ENCODE measurements at regions not wholly inside any gene's neighbourhood (a gene's known extent, or its start where the extent isn't known, plus 50 kb on each side); places are given as distances from the start of the nearest gene placed in this dataset.

- TF ChIP-seq REST (IDR thresholded peaks at IDR 0.05; ENCODE audit: insufficient read depth in 1 of 2, low read depth in 2 of 2, low read length in 2 of 2) (no peak), FOXP2 (optimal IDR thresholded peaks at IDR 0.05; ENCODE audit: borderline replicate concordance, extremely low read depth, extremely low read length, insufficient read depth) (no peak), POLR2AphosphoS5 (IDR thresholded peaks at IDR 0.05; ENCODE audit: low read depth, low read length) (no peak), TAF1 (IDR thresholded peaks at IDR 0.05; ENCODE audit: borderline replicate concordance, insufficient read depth, low read length) (no peak), SIN3A (IDR thresholded peaks at IDR 0.05; ENCODE audit: borderline replicate concordance, insufficient read depth, low read length) (no peak)
These were observed 499.1 kb upstream of the NUDT12 start for GRCh38 chr5:104061707-104062106.

GRCh38 chr5:104053353-104053649, 490.7 kb upstream of the NUDT12 start:
- no peak for TF ChIP-seq FOXP2 (optimal IDR thresholded peaks at IDR 0.05; ENCODE audit: borderline replicate concordance, extremely low read depth, extremely low read length, insufficient read depth)
- TF ChIP-seq POLR2AphosphoS5 (IDR thresholded peaks at IDR 0.05; ENCODE audit: low read depth, low read length), result no peak
- TF ChIP-seq TAF1 (IDR thresholded peaks at IDR 0.05; ENCODE audit: borderline replicate concordance, insufficient read depth, low read length), result no peak
- TF ChIP-seq REST (IDR thresholded peaks at IDR 0.05; ENCODE audit: insufficient read depth in 1 of 2, low read depth in 2 of 2, low read length in 2 of 2), result no peak
- TF ChIP-seq SIN3A (IDR thresholded peaks at IDR 0.05; ENCODE audit: borderline replicate concordance, insufficient read depth, low read length), result no peak

GRCh38 chr5:104052558-104053352, 490.2 kb upstream of the NUDT12 start:
- no peak for TF ChIP-seq POLR2AphosphoS5 (IDR thresholded peaks at IDR 0.05; ENCODE audit: low read depth, low read length)
- no peak for TF ChIP-seq REST (IDR thresholded peaks at IDR 0.05; ENCODE audit: insufficient read depth in 1 of 2, low read depth in 2 of 2, low read length in 2 of 2)

- TF ChIP-seq TAF1 (IDR thresholded peaks at IDR 0.05; ENCODE audit: borderline replicate concordance, insufficient read depth, low read length), result no peak
- TF ChIP-seq SIN3A (IDR thresholded peaks at IDR 0.05; ENCODE audit: borderline replicate concordance, insufficient read depth, low read length), result no peak
- TF ChIP-seq REST (IDR thresholded peaks at IDR 0.05; ENCODE audit: insufficient read depth in 1 of 2, low read depth in 2 of 2, low read length in 2 of 2), result no peak
- TF ChIP-seq FOXP2 (optimal IDR thresholded peaks at IDR 0.05; ENCODE audit: borderline replicate concordance, extremely low read depth, extremely low read length, insufficient read depth), result no peak
- no peak for TF ChIP-seq POLR2AphosphoS5 (IDR thresholded peaks at IDR 0.05; ENCODE audit: low read depth, low read length)
These were observed 487.8 kb upstream of the NUDT12 start for GRCh38 chr5:104050436-104050835.

- TF ChIP-seq REST (IDR thresholded peaks at IDR 0.05; ENCODE audit: insufficient read depth in 1 of 2, low read depth in 2 of 2, low read length in 2 of 2), result no peak
- no peak for TF ChIP-seq POLR2AphosphoS5 (IDR thresholded peaks at IDR 0.05; ENCODE audit: low read depth, low read length)
- no peak for TF ChIP-seq TAF1 (IDR thresholded peaks at IDR 0.05; ENCODE audit: borderline replicate concordance, insufficient read depth, low read length)
- no peak for TF ChIP-seq SIN3A (IDR thresholded peaks at IDR 0.05; ENCODE audit: borderline replicate concordance, insufficient read depth, low read length)
- TF ChIP-seq FOXP2 (optimal IDR thresholded peaks at IDR 0.05; ENCODE audit: borderline replicate concordance, extremely low read depth, extremely low read length, insufficient read depth), result no peak
These were observed 487.2 kb upstream of the NUDT12 start for GRCh38 chr5:104049752-104050151.

Measured in PFSK-1 (cell line).